Activated T-cell treated with anti-CD3 and anti-CD28 coated beads, Interleukin-2, amount 50 U/mL, for 72 hours (primary cell): ENCODE measurements at regions not wholly inside any gene's neighbourhood (a gene's known extent, or its start where the extent isn't known, plus 50 kb on each side); places are given as distances from the start of the nearest gene placed in this dataset.
A peak's percentile ranks its signal among the peaks of the same experiment; 100 is the strongest.
"Not testable (repeated sequence)": the region's sequence is repeated elsewhere in the genome, so short reads cannot be mapped to it uniquely, and the experiment has no call there.

Source experiments
- ATAC-seq, 2 donors: fragments of 150-1000 bp; cut with Tn5 transposase; replicated peaks in 1 of 2; 2 replicates each; pipeline ENCODE4 v1.10.0; 2021; ENCODE audit warnings: moderate library complexity in 2 of 2, mild to moderate bottlenecking in 1 of 2
- DNase-seq, 2 donors: peaks; one replicate each; pipeline ENCODE4 v3.0.0; 2021 to 2022; ENCODE audit warnings: mixed read lengths in 1 of 2
- H3K27ac Mint-ChIP-seq: one replicate; pipeline ENCODE4 v1.8.0; 2022; ENCODE audit warnings: mild to moderate bottlenecking, moderate library complexity, mixed read lengths
- H3K27me3 Mint-ChIP-seq: one replicate; pipeline ENCODE4 v1.8.0; 2022; ENCODE audit warnings: low read depth, mixed read lengths
- H3K36me3 Mint-ChIP-seq, 2 donors: one replicate each; pipeline ENCODE4 v1.8.0; 2022; ENCODE audit warnings: mixed read lengths in 2 of 2, mild to moderate bottlenecking in 1 of 2; ENCODE audit not compliant: insufficient read depth in 2 of 2
- H3K4me1 Mint-ChIP-seq: one replicate; pipeline ENCODE4 v1.8.0; 2022; ENCODE audit warnings: low read depth, mixed read lengths
- H3K4me3 Mint-ChIP-seq, 2 donors: one replicate each; pipeline ENCODE4 v1.8.0; 2022; ENCODE audit warnings: mild to moderate bottlenecking in 2 of 2, mixed read lengths in 2 of 2, moderate library complexity in 2 of 2
- H3K9me3 Mint-ChIP-seq, 2 donors: one replicate each; pipeline ENCODE4 v1.8.0; 2022; ENCODE audit warnings: mixed read lengths in 2 of 2

DNA sequence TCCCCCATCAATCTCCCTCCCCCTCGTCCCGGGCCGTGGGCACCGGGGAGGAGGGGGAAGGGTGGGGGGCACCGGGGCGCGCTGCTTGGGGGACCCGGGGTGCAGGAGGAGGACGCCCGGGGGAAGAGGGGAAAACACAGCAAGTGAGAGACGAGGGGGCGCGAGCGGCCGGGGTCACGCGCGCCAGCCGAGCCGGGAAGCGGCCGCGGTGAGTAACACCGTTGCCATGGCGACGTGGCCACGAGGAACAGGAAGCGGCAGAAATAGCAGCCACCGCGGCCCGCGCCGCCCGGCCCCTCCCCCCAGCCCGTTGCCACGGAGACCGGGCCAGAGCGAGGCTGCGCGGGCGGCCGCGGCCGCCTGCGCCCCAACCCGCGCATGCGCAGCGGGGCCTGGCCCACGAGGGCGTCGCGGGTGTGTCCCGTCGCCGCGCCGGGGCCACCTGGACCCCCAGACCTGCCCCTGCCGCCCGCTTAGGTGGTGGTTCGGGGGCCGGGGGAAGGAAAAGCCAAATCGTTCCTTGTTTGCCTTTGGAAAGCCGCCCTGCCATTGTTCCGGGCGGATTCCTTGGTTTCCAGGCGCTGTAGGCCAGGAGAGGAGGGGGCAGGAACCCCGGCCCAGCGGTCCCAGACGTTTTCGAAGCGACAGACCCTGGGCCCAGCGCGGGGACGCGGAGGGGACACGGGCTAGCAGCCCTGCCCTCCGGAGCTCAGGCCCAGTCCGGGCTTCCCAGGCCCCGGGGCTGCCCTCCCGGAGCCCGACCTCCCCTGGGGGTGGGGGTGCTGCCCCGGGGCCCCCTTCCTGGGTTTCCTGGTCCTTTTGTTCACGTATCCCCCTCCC is 207.1 kb downstream of the C9orf50 start:
- Mint-ChIP-seq H3K9me3 (peaks cover 9% of the 10 kb centered on the region in 2 donors), H3K36me3 (peaks cover 12% of the 10 kb centered on the region in 2 donors), H3K4me1 (peaks cover 23% of the 10 kb centered on the region), H3K27me3 (no peaks in the 10 kb centered on the region), H3K27ac (peak overlapping the region; percentile 78), H3K4me3 (peak overlapping the region; percentile 81 to 85)
- ATAC-seq (peak; percentile 92 to 93), DNase-seq (peak; percentile 99)

DNA sequence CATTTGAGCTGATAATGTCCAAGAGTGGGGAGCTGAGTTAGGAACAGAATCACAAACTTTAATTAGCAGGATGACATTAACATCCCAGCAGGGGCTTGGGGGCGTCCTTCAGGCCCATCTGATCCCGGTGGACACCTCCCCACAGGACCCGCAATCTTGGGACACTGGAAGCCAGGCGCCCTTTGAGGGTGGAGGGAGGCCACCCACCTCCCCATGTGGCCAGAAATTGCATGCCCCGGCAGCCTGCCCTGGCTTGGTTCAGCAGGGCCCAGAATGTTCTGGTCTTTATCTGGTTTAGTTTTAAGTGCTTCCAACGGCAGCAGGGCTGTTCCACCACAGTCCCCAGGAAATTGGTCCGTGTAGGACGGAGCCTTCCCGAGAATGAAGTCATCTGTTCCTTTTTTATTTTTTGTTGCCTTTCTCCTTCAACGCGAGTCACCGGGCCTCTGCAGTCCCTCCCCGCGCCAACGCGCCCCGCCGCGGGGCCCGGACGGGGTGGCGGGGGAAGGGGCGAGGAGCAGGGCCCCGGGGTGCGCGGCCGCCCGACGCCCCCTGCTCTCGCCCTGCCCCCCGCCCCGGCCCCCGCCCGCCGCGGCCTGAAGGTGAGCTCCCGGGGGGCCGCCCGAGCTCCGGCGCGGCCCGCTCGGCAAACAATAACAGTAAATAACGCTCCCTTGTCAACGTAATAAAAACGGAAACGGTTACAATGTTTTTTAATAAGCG is 207.9 kb downstream of the C9orf50 start:
- peaks cover 9% of the 10 kb centered on the region in 2 donors for H3K9me3 Mint-ChIP-seq
- ATAC-seq (peak; percentile 57 to 62), DNase-seq (peak; percentile 58 to 66)
- H3K36me3 Mint-ChIP-seq = peaks cover 12% of the 10 kb centered on the region in 2 donors
- H3K27me3 Mint-ChIP-seq = no peaks in the 10 kb centered on the region
- peaks cover 23% of the 10 kb centered on the region for H3K4me1 Mint-ChIP-seq
- H3K27ac Mint-ChIP-seq = peak overlapping the region; percentile 91
- peak overlapping the region; percentile 77 to 78 for H3K4me3 Mint-ChIP-seq

DNA sequence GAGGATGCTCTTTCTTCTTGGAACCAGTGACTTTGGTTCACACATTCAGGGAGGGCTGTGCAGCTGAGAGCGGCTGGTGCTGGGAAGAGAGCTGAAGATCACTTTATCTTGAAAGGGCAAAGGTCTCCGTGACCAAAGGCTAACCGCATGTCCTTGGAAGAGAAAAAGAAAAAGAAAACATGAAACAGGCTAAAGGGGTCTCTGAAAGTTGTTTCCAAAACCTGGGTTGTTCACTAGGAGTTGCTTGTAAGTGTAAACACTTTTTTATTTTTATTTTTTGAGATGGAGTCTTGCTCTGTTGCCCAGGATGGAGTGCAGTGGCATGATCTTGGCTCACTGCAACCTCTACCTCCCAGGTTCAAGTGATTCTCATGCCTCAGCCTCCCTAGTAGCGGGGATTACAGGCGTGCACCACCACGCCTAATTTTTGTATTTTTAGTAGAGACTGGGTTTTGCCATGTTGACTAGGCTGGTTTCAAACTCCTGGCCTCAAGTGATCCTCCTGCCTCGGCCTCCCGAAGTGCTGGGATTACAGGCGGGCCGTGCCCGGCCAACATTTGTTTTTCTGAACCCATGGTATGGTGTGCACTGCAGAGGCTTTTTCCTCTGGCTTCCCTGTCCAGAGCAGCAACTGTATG is 208.6 kb downstream of the C9orf50 start:
- Mint-ChIP-seq H3K36me3 (peaks cover 12% of the 10 kb centered on the region in 2 donors), H3K4me1 (peaks cover 20% of the 10 kb centered on the region), H3K4me3 (peak overlapping the region; percentile 77 to 78), H3K27ac (peak overlapping the region; percentile 91)
- not testable (repeated sequence) for DNase-seq, H3K9me3 Mint-ChIP-seq, ATAC-seq, H3K27me3 Mint-ChIP-seq

DNA sequence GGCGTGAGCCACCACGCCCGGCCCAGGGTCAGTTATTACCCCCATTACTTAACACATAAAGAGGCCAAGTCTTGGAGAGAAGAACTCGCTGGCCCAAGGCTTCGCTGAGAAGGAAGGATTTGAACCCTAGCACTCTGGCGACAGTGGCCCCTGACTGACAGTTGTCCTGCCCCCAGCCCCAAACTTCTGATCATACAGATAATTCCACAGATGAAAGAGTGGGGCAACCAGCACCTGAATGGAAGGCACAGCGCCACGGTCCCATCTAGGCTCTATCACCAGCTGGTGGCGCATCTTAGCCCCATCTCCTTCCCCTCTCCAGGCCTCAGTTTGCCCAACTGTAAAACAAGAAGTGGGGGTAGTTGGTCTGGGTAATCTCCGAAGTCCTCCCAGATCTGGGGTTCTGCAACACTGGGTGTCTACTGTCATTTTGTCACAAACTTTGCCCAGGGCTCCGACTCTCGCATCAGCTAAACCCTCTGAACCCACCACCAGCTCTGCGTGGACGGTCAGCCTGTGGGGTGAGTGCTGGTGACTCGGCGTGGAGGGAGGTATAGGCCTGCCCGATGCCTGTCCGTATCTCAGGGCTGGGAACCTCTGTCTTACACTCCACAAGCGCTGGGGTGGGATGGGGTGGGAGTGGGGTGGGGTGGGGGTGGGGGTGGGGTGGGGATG is 209.3 kb downstream of the C9orf50 start:
- Mint-ChIP-seq H3K4me1 (peaks cover 16% of the 10 kb centered on the region), H3K27ac (no peak overlapping the region), H3K9me3 (peaks cover 9% of the 10 kb centered on the region in 2 donors), H3K4me3 (no peak overlapping the region), H3K36me3 (peaks cover 12% of the 10 kb centered on the region in 2 donors), H3K27me3 (no peaks in the 10 kb centered on the region)
- DNase-seq (no peak), ATAC-seq (no peak)

DNA sequence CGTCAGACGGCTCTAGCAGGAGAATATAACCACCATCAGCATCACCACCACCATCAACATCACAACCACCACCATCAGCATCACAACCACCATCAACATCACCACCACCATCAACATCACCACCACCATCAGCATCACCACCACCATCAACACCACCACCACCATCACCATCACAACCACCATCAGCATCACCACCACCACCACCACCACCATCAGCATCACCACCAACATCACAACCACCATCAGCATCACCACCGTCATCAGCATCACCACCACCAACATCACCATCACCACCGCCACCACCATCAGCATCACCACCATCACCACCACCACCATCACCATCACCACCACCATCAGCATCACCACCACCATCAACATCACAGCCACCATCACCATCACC is 210.7 kb downstream of the C9orf50 start:
- peak overlapping the region; percentile 20 for H3K27ac Mint-ChIP-seq
- peaks cover 9% of the 10 kb centered on the region in 2 donors for H3K9me3 Mint-ChIP-seq
- DNase-seq (no peak), ATAC-seq (no peak)
- peaks cover 12% of the 10 kb centered on the region in 2 donors for H3K36me3 Mint-ChIP-seq
- H3K27me3 Mint-ChIP-seq = no peaks in the 10 kb centered on the region
- H3K4me1 Mint-ChIP-seq = peaks cover 16% of the 10 kb centered on the region
- no peak overlapping the region for H3K4me3 Mint-ChIP-seq

DNA sequence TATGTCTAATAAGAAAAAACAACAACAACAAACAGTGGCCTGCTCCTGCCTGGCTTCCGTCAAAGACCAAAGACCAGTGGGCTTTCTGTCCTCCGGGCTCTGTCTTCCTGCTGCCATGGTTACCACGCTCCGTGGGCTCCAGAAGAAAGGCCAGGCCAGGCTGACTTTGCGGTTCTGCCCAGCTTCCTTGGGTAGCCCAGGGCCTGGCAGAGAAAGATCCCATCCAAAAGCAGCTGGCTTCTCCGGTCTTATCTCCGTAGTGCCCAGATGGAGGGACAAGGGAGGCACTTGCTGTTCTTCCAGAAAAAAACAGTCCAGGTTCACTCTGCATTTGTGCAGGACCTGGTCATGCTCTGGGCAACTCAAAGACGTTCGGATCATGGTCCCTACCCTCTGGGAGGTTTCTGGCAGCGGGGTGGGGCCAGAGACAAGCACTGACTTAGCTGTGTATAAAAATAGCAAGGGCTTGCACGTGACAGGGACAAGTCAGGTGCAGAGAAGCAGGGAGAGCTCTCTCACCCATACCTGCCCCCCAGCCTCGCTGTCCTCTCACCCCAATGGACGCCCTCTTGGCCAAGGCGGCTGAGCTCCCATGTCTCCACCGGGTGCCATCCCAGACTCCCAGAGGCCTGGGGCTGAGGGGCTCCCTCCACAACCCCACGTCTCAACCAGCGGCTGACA is 212.2 kb downstream of the C9orf50 start:
- H3K4me1 Mint-ChIP-seq = peaks cover 10% of the 10 kb centered on the region
- H3K27me3 Mint-ChIP-seq = no peaks in the 10 kb centered on the region
- ATAC-seq (no peak), DNase-seq (no peak)
- no peak overlapping the region for H3K27ac Mint-ChIP-seq
- H3K4me3 Mint-ChIP-seq = no peak overlapping the region
- peaks cover 9% of the 10 kb centered on the region in 2 donors for H3K9me3 Mint-ChIP-seq
- peaks cover 12% of the 10 kb centered on the region in 2 donors for H3K36me3 Mint-ChIP-seq

DNA sequence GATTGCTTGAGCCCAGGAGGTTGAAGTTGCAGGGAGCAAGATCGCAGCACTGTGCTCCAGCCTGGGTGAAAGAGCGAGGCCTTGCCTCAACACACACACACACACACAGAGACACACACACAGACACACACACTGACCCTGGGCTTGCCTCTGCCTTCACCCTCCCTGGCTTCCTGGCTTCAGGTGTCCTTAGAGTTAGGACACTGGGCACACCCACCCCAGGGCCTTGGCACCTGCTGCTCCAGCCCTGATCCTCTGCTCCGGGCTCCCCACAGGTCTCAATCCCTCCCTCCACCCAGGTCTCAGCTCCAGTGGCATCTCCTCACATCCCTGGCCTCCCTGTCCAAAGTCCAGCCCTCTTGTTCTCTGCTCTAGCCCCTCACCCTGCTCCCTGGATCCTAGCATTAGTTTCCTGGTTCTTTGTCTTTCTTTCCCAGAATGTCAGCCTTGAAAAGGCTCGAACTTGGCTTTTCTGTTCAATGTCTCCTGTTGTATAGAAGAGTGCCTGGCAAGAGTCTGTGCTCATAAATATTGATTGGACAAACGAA is 212.9 kb downstream of the C9orf50 start:
- Mint-ChIP-seq H3K27me3 (no peaks in the 10 kb centered on the region), H3K36me3 (peaks cover 12% of the 10 kb centered on the region in 2 donors), H3K4me1 (peaks cover 9% of the 10 kb centered on the region), H3K27ac (no peak overlapping the region), H3K9me3 (peaks cover 9% of the 10 kb centered on the region in 2 donors), H3K4me3 (no peak overlapping the region)
- DNase-seq (no peak), ATAC-seq (no peak)

DNA sequence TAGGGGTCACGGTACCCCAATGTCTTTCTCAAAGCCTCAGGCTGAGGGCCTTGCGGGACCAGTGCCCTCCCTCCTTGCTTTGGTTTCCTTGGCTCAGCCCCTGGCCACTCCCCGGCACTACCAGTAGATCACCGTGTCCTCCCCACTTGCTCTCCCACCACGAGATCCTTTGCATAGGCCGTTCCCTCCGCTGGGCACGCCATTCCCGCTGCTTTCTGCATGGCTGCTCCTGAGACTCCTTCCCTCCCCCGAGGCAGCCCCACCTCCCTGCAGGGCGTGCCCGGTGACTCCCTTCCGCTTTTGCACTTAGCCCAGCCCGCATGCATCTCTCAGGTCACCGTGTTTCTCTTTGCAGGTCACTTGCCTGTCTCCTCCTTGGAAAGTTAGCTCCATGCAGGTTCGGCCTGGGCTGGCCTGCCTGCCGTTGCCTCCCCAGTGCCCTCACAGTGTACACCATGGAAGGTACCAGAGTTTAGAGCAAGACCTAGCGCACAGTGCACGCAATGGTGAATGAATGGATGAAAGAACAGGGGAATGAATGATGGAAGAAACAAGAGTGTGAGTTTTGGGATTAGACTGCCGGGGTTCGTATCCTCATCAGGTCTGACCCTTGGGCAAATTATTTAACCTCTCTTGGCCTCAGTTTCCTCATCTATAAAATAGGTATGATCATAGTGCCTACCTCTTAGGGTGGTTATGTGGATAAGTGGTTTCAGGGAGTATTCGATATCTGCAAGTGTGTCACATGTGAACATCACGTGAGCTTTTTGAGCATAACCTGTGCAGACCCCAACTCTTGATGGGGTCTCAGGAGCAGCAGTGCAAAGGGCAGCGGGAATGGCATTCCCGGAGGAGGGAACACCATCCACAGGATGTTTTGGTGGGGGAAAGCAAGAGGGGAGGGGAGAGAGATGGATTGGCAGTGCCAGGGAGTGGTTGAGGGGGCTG is 214.3 kb downstream of the C9orf50 start:
- Mint-ChIP-seq H3K4me3 (no peak overlapping the region), H3K9me3 (peaks cover 9% of the 10 kb centered on the region in 2 donors), H3K36me3 (peaks cover 12% of the 10 kb centered on the region in 2 donors), H3K27me3 (no peaks in the 10 kb centered on the region), H3K4me1 (no peaks in the 10 kb centered on the region), H3K27ac (no peak overlapping the region)
- DNase-seq = no peak
- ATAC-seq = no peak

DNA sequence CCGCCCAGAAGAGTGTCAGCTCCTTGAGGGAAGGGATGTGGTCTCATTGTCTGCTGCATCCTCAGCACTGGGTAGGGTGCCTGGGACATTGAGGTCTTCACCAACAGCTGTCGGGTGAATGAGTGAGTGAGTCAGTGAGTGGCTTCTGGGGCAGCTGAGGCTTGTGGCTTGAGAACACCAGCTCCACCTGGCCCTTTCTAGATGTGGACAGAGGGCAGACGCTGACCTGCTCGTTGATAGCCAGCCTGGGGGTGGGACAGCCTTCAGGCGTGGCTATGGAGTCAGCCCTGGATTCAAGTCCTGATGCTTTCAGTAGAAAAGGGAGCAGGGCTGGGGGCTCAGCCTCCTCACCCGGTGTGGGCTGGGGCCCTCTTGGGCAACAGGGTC is 215.1 kb downstream of the C9orf50 start:
- H3K27ac Mint-ChIP-seq = no peak overlapping the region
- H3K4me3 Mint-ChIP-seq = no peak overlapping the region
- DNase-seq (no peak), ATAC-seq (no peak)
- H3K9me3 Mint-ChIP-seq = peaks cover 8 to 9% of the 10 kb centered on the region in 2 donors
- no peaks in the 10 kb centered on the region for H3K4me1 Mint-ChIP-seq
- H3K36me3 Mint-ChIP-seq = peaks cover 10 to 11% of the 10 kb centered on the region in 2 donors
- H3K27me3 Mint-ChIP-seq = no peaks in the 10 kb centered on the region

DNA sequence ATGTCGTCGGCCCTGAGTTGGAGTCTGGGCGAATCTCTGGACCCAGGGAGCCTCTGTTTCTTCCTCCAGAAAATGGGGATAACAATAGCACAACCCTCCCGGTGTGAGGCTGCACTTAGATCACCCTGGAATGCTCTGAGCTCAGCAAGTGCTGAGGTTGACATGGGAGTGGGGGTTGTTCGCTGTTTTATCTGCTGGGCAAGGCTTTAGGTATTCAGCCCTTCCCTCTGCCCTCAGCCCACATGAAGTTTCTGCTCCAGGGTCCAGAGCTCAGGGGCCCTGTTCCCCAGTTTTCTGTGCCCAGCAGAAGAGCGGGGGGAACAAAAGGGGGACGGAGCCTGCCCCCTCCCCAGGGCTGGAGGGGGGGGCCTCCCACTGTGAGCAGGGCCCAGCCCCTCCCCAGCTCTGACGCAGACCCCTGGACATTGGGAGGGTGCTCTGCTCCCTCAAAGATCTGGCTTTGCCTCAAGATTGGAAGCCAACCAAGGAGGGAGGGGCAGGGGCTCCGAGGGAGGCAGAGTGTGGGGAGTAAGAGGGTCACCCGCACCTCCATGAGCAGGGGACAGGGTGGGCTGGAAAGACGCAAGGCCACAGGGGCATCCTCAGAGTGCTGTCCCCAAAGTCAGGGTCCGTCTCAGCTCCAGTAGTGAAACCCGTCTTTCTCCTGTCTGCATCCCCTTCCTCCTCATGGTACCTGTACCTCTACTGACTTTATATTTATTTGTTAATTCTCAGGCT is 215.6 kb downstream of the C9orf50 start:
- H3K27me3 Mint-ChIP-seq = no peaks in the 10 kb centered on the region
- H3K9me3 Mint-ChIP-seq = peaks cover 3 to 4% of the 10 kb centered on the region in 2 donors
- no peak overlapping the region for H3K27ac Mint-ChIP-seq
- ATAC-seq = no peak
- peaks cover 4 to 5% of the 10 kb centered on the region in 2 donors for H3K36me3 Mint-ChIP-seq
- no peaks in the 10 kb centered on the region for H3K4me1 Mint-ChIP-seq
- DNase-seq = no peak
- H3K4me3 Mint-ChIP-seq = no peak overlapping the region

DNA sequence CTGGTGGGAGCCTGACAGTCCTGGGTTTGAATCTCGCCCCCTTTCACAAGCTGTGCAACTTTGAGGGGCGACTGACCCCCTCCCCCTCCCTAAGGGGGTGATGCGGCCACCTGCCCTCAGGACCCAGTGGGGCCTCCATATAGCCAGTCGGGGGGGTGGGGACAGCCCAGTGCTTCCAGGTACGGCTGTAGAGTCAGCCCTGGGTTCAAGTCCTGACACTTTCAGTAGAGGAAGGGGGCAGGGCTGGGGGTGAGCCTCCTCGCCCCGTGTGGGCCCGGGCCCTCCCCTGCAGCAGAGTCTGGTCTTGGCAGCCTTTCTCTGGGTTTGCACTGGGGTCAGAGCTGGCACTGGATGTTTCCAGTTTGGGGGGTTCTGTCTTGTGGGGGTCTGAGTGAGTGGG is 216.3 kb downstream of the C9orf50 start:
- Mint-ChIP-seq H3K36me3 (peaks cover 0 to under 1% of the 10 kb centered on the region in 2 donors), H3K27me3 (no peaks in the 10 kb centered on the region), H3K27ac (no peak overlapping the region), H3K4me3 (no peak overlapping the region), H3K4me1 (no peaks in the 10 kb centered on the region), H3K9me3 (no peaks in the 10 kb centered on the region)
- no peak for DNase-seq
- no peak for ATAC-seq
